Loucy (cell line): ENCODE measurements at regions not wholly inside any gene's neighbourhood (a gene's known extent, or its start where the extent isn't known, plus 50 kb on each side); places are given as distances from the start of the nearest gene placed in this dataset.

ENCODE experiments used
- H2AFZ ChIP-seq: fragments of 200-600 bp; sonication (generic); 2 replicates; pipeline ENCODE4 v1.6.0; 2016; ENCODE audit warnings: antibody characterized with exemption, mild to moderate bottlenecking, low read length, moderate library complexity
- H3F3A ChIP-seq: fragments of 200-600 bp; 2 replicates; pipeline ENCODE4 v1.6.0; 2016; ENCODE audit warnings: antibody characterized with exemption, low read depth, mild to moderate bottlenecking
- H3K27me3 ChIP-seq: fragments of 200-600 bp; sonication (generic); 2 replicates; pipeline ENCODE4 v1.6.1; 2014; ENCODE audit warnings: low read length, mild to moderate bottlenecking; ENCODE audit not compliant: insufficient read depth, poor library complexity, severe bottlenecking
- H3K36me3 ChIP-seq: fragments of 200-600 bp; sonication (generic); 2 replicates; pipeline ENCODE4 v1.6.1; 2016; ENCODE audit warnings: low read length; ENCODE audit not compliant: insufficient read depth
- H3K4me1 ChIP-seq: fragments of 200-600 bp; sonication (generic); 2 replicates; pipeline ENCODE4 v1.5.1; 2014; ENCODE audit warnings: low read length, mild to moderate bottlenecking; ENCODE audit not compliant: insufficient read depth, poor library complexity, severe bottlenecking
- H3K4me2 ChIP-seq: fragments of 200-600 bp; sonication (generic); 2 replicates; pipeline ENCODE4 v1.6.0; 2014; ENCODE audit warnings: antibody characterized with exemption, low read length, low read depth, mild to moderate bottlenecking; ENCODE audit not compliant: poor library complexity, severe bottlenecking
- H3K4me3 ChIP-seq: fragments of 200-600 bp; sonication (generic); 2 replicates; pipeline ENCODE4 v1.5.1; 2014; ENCODE audit warnings: low read length, mild to moderate bottlenecking, mixed read lengths; ENCODE audit not compliant: poor library complexity, severe bottlenecking
- H3K79me2 ChIP-seq: fragments of 200-600 bp; sonication (generic); 2 replicates; pipeline ENCODE4 v1.6.1; 2014; ENCODE audit warnings: low read length; ENCODE audit not compliant: insufficient read depth
- H3K9ac ChIP-seq: fragments of 200-600 bp; sonication (generic); 2 replicates; pipeline ENCODE4 v1.6.0; 2014; ENCODE audit warnings: mild to moderate bottlenecking, low read depth, low read length, moderate library complexity; ENCODE audit not compliant: poor library complexity, severe bottlenecking
- H3K9me2 ChIP-seq: fragments of 200-600 bp; sonication (generic); replicated peaks from 2 replicates; pipeline ENCODE4 v1.6.1; 2016; ENCODE audit warnings: low read depth, low read length, mixed read lengths
- H3K9me3 ChIP-seq: fragments of 200-600 bp; sonication (generic); 2 replicates; pipeline ENCODE4 v1.6.1; 2014; ENCODE audit warnings: mild to moderate bottlenecking, antibody characterized with exemption, low read length, low read depth; ENCODE audit not compliant: insufficient read depth
- H4K20me1 ChIP-seq: fragments of 200-600 bp; sonication (generic); 2 replicates; pipeline ENCODE4 v1.6.0; 2014; ENCODE audit warnings: antibody characterized with exemption, low read length, mild to moderate bottlenecking; ENCODE audit not compliant: insufficient read depth, poor library complexity, severe bottlenecking
- CTCF ChIP-seq: fragments of 200-600 bp; sonication (generic); conservative IDR thresholded peaks from 2 replicates; pipeline ENCODE4 v1.5.1; 2014; ENCODE audit warnings: mild to moderate bottlenecking, antibody characterized with exemption, low read length
- EZH2phosphoT487 ChIP-seq: fragments of 200-600 bp; IDR thresholded peaks from 2 replicates; pipeline ENCODE4 v1.6.1; 2018; ENCODE audit warnings: antibody characterized with exemption, mild to moderate bottlenecking, moderate library complexity, borderline replicate concordance

- no peaks in the 10 kb centered on the region for H3K27me3 ChIP-seq
- no peaks in the 10 kb centered on the region for H3K79me2 ChIP-seq
- H2AFZ ChIP-seq, result no peak overlapping the region
- no peaks in the 10 kb centered on the region for H4K20me1 ChIP-seq
- H3K4me3 ChIP-seq, result no peak overlapping the region
- H3K36me3 ChIP-seq, result no peaks in the 10 kb centered on the region
- H3K4me2 ChIP-seq, result no peak overlapping the region
- H3K9me3 ChIP-seq, result no peaks in the 10 kb centered on the region
- H3K4me1 ChIP-seq, result no peaks in the 10 kb centered on the region
- H3K9ac ChIP-seq, result no peak overlapping the region
- no peaks in the 10 kb centered on the region for H3K9me2 ChIP-seq
- no peaks in the 10 kb centered on the region for H3F3A ChIP-seq
- TF ChIP-seq CTCF (no peak), EZH2phosphoT487 (no peak)
Measured at GRCh38 chr3:103906304-103906703, 1460.4 kb upstream of the ALCAM start.

GRCh38 chr3:103906808-103907207, 1459.9 kb upstream of the ALCAM start:
- H3K4me1 ChIP-seq, result no peaks in the 10 kb centered on the region
- no peak for TF ChIP-seq EZH2phosphoT487
- no peak for TF ChIP-seq CTCF
- no peaks in the 10 kb centered on the region for H3K79me2 ChIP-seq
- H2AFZ ChIP-seq, result no peak overlapping the region
- no peaks in the 10 kb centered on the region for H3K36me3 ChIP-seq
- no peak overlapping the region for H3K9ac ChIP-seq
- no peaks in the 10 kb centered on the region for H3F3A ChIP-seq
- H3K27me3 ChIP-seq, result no peaks in the 10 kb centered on the region
- no peaks in the 10 kb centered on the region for H4K20me1 ChIP-seq
- no peaks in the 10 kb centered on the region for H3K9me3 ChIP-seq
- H3K4me3 ChIP-seq, result no peak overlapping the region
- no peak overlapping the region for H3K4me2 ChIP-seq
- H3K9me2 ChIP-seq, result no peaks in the 10 kb centered on the region

DNA sequence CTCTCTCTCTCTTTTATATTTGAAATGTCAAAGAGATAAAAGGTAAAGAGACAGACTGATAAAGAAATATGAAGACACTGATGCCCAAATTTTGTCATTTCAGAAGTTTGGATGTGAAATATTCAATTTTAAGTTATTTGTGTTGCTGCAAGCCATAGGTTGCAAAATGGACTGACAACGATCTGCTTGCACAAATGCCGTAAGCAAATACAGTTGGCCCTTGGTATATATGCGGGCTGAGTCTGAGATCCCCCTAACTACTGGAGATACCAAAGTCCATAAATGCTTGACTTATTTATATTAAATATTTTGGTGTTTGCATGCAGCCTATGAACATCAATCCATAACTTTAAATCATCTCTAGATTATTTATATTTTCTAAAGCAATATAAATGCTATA, 1459.1 kb upstream of the ALCAM start:
- Histone ChIP-seq H3K9ac (no peak overlapping the region), H3K27me3 (no peaks in the 10 kb centered on the region), H3K36me3 (no peaks in the 10 kb centered on the region), H3F3A (no peaks in the 10 kb centered on the region), H4K20me1 (no peaks in the 10 kb centered on the region), H3K79me2 (no peaks in the 10 kb centered on the region), H2AFZ (no peak overlapping the region), H3K9me2 (no peaks in the 10 kb centered on the region), H3K4me3 (no peak overlapping the region), H3K4me1 (no peaks in the 10 kb centered on the region), H3K9me3 (no peaks in the 10 kb centered on the region), H3K4me2 (no peak overlapping the region)
- TF ChIP-seq CTCF, result no peak
- no peak for TF ChIP-seq EZH2phosphoT487
